Upper lobe of left lung (tissue), 4 donors: ENCODE measurements at regions not wholly inside any gene's neighbourhood (a gene's known extent, or its start where the extent isn't known, plus 50 kb on each side); places are given as distances from the start of the nearest gene placed in this dataset.
"Not testable (repeated sequence)": the region's sequence is repeated elsewhere in the genome, so short reads cannot be mapped to it uniquely, and the experiment has no call there.

Experiments
- POLR2AphosphoS5 ChIP-seq, 2 donors: sonication (generic); formaldehyde crosslinking; IDR thresholded peaks; one replicate each; pipeline ENCODE4 v1.5.1; 2017; ENCODE audit warnings: antibody characterized with exemption in 2 of 2
- TF ChIP-seq, protein P1 (sequence below), 6 experiments: fragments of 450-650 bp in 4 of 6; fragments of 200-600 bp in 2 of 6; sonication (generic) in 2 of 6; IDR thresholded peaks; one replicate each; pipeline ENCODE4 v1.5.1; 2016 to 2019; ENCODE audit warnings: antibody characterized with exemption in 6 of 6

DNA sequence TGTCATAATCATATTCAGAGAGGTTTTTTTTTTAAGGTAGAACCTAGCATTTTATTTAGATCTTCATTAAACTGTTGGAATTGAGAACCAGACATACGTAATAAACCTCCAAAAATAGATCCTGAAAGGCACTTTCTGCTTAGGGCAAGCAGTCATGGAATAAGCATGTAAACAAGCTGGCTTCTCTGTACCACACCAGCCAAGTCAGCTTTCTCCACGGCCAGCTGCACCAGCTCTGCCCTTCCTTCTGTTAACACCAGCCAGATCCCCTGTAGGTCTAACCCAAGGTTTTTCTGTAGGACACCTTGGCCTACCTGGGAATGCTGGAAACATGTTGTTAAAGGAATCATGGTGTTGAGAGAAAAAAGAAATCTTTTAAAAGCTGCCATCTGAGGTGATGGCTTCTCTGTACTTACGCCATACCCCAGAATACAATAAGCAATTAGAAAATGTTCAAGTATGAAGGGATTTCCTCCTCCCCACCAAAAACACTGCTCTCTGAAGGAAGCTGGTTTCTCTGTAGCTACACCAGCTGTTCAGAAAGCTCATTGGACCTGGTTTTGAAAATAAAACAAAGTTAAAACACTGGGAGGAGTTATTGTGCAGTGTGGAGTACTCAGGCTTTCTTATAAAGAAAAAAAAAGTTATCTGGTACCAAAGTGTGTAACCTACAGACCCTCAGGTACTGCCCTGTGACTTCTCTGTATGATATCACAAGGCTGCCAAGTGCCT, 54.6 kb upstream of the CCDC80 start:
- TF ChIP-seq, protein P1, sequence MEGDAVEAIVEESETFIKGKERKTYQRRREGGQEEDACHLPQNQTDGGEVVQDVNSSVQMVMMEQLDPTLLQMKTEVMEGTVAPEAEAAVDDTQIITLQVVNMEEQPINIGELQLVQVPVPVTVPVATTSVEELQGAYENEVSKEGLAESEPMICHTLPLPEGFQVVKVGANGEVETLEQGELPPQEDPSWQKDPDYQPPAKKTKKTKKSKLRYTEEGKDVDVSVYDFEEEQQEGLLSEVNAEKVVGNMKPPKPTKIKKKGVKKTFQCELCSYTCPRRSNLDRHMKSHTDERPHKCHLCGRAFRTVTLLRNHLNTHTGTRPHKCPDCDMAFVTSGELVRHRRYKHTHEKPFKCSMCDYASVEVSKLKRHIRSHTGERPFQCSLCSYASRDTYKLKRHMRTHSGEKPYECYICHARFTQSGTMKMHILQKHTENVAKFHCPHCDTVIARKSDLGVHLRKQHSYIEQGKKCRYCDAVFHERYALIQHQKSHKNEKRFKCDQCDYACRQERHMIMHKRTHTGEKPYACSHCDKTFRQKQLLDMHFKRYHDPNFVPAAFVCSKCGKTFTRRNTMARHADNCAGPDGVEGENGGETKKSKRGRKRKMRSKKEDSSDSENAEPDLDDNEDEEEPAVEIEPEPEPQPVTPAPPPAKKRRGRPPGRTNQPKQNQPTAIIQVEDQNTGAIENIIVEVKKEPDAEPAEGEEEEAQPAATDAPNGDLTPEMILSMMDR (IDR thresholded peaks at IDR 0.05): not testable (repeated sequence)
- TF ChIP-seq POLR2AphosphoS5 (IDR thresholded peaks at IDR 0.05): not testable (repeated sequence)
